Natural killer cell (primary cell): ENCODE measurements at regions not wholly inside any gene's neighbourhood (a gene's known extent, or its start where the extent isn't known, plus 50 kb on each side); places are given as distances from the start of the nearest gene placed in this dataset.

ENCODE experiments used
- ATAC-seq, 3 donors: fragments of 150-1000 bp in 2 of 3; fragments of 200-7000 bp in 1 of 3; cut with Tn5 transposase; 1 replicate in 1 of 3; 2 replicates in 2 of 3; pipeline ENCODE4 v1.10.0; 2021; ENCODE audit warnings: mild to moderate bottlenecking in 2 of 3, moderate library complexity in 2 of 3
- DNase-seq, 2 donors: peaks; one replicate each; pipeline versions ENCODE4 v3.0.0 to v3.0.0-alpha.2; 2013 to 2021; ENCODE audit warnings: mixed read lengths in 1 of 2
- H3K27ac ChIP-seq: one replicate; pipeline ENCODE4 v1.5.1; 2013; ENCODE audit warnings: mild to moderate bottlenecking, low read length
- H3K27me3 ChIP-seq: one replicate; pipeline ENCODE4 v1.6.1; 2013; ENCODE audit warnings: low read length; ENCODE audit not compliant: control insufficient read depth, insufficient read depth
- H3K36me3 ChIP-seq: one replicate; pipeline ENCODE4 v1.6.1; 2013; ENCODE audit warnings: low read length; ENCODE audit not compliant: control insufficient read depth, insufficient read depth
- H3K4me1 ChIP-seq: one replicate; pipeline ENCODE4 v1.6.1; 2013; ENCODE audit warnings: low read length; ENCODE audit not compliant: control insufficient read depth, insufficient read depth
- H3K4me3 ChIP-seq: one replicate; pipeline ENCODE4 v1.5.1; 2013; ENCODE audit warnings: low read length
- H3K9me3 ChIP-seq: one replicate; pipeline ENCODE4 v1.6.1; 2013; ENCODE audit warnings: low read length; ENCODE audit not compliant: control insufficient read depth, insufficient read depth
- H3K27ac Mint-ChIP-seq, 2 donors: one replicate each; pipeline ENCODE4 v1.8.0; 2022; ENCODE audit warnings: mild to moderate bottlenecking in 2 of 2, mixed read lengths in 2 of 2, moderate library complexity in 1 of 2
- H3K27me3 Mint-ChIP-seq, 2 donors: one replicate each; pipeline ENCODE4 v1.8.0; 2022; ENCODE audit warnings: low read depth in 2 of 2, mixed read lengths in 2 of 2
- H3K36me3 Mint-ChIP-seq: one replicate; pipeline ENCODE4 v1.8.0; 2022; ENCODE audit warnings: mixed read lengths
- H3K4me1 Mint-ChIP-seq, 2 donors: one replicate each; pipeline ENCODE4 v1.8.0; 2022; ENCODE audit warnings: mixed read lengths in 2 of 2
- H3K4me3 Mint-ChIP-seq: one replicate; pipeline ENCODE4 v1.8.0; 2022; ENCODE audit warnings: mild to moderate bottlenecking, moderate library complexity, mixed read lengths
- H3K9me3 Mint-ChIP-seq, 2 donors: one replicate each; pipeline ENCODE4 v1.8.0; 2022; ENCODE audit warnings: mixed read lengths in 2 of 2
- CTCF ChIP-seq: fragments of 200-600 bp; IDR thresholded peaks from one replicate; pipeline ENCODE4 v1.8.0; 2022; ENCODE audit warnings: antibody characterized with exemption
- WGBS: methylation state at CpG from one replicate; pipeline ENCODE4 v1.1.7; 2013; ENCODE audit warnings: missing lambda C conversion rate; ENCODE audit not compliant: insufficient coverage; 5-methylcytosine and 5-hydroxymethylcytosine counted together
- intact Hi-C: fragments of 100-400 bp; cut with micrococcal nuclease; formaldehyde crosslinking; loops from one replicate; pipeline ENCODE4 v1.14.2; 2022

- no peaks in the 10 kb centered on the region for H3K36me3 Mint-ChIP-seq
- Histone ChIP-seq H3K4me1 (no peaks in the 10 kb centered on the region), H3K36me3 (no peaks in the 10 kb centered on the region), H3K27ac (no peak overlapping the region), H3K9me3 (no peaks in the 10 kb centered on the region), H3K27me3 (no peaks in the 10 kb centered on the region), H3K4me3 (no peak overlapping the region)
- TF ChIP-seq CTCF = no peak
- 78% methylated on average over 3 of the region's 5 CpGs for WGBS
- peaks cover 11 to 13% of the 10 kb centered on the region in 2 donors for H3K27me3 Mint-ChIP-seq
- H3K4me3 Mint-ChIP-seq = no peak overlapping the region
- no peaks in the 10 kb centered on the region for H3K9me3 Mint-ChIP-seq
- no peak for ATAC-seq
- H3K4me1 Mint-ChIP-seq = no peaks in the 10 kb centered on the region
- intact Hi-C loops = no loop called here
- no peak for DNase-seq
- H3K27ac Mint-ChIP-seq = no peak overlapping the region
These were observed 61.0 kb upstream of the PELI2 start for GRCh38 chr14:56057071-56057741.

GRCh38 chr14:56057767-56058166 is 60.4 kb upstream of the PELI2 start:
- Histone ChIP-seq H3K9me3 (no peaks in the 10 kb centered on the region), H3K4me3 (no peak overlapping the region), H3K36me3 (no peaks in the 10 kb centered on the region), H3K4me1 (no peaks in the 10 kb centered on the region), H3K27ac (no peak overlapping the region), H3K27me3 (no peaks in the 10 kb centered on the region)
- H3K4me3 Mint-ChIP-seq = no peak overlapping the region
- H3K27ac Mint-ChIP-seq = no peak overlapping the region
- no peak for TF ChIP-seq CTCF
- intact Hi-C loops = no loop called here
- H3K9me3 Mint-ChIP-seq = no peaks in the 10 kb centered on the region
- H3K27me3 Mint-ChIP-seq = peaks cover 5 to 13% of the 10 kb centered on the region in 2 donors
- 63% methylated on average over 3 of the region's 5 CpGs for whole genome bisulfite sequencing
- no peaks in the 10 kb centered on the region for H3K4me1 Mint-ChIP-seq
- no peak for DNase-seq
- no peak for ATAC-seq
- no peaks in the 10 kb centered on the region for H3K36me3 Mint-ChIP-seq

- Histone ChIP-seq H3K36me3 (no peaks in the 10 kb centered on the region), H3K4me3 (no peak overlapping the region), H3K9me3 (no peaks in the 10 kb centered on the region), H3K4me1 (no peaks in the 10 kb centered on the region), H3K27ac (no peak overlapping the region), H3K27me3 (no peaks in the 10 kb centered on the region)
- H3K4me3 Mint-ChIP-seq = no peak overlapping the region
- no peaks in the 10 kb centered on the region for H3K36me3 Mint-ChIP-seq
- no peak overlapping the region for H3K27ac Mint-ChIP-seq
- DNase-seq (no peak), ATAC-seq (no peak)
- no peak for TF ChIP-seq CTCF
- no peaks in the 10 kb centered on the region for H3K9me3 Mint-ChIP-seq
- no peaks in the 10 kb centered on the region for H3K4me1 Mint-ChIP-seq
- 85% methylated on average over 4 of the region's 4 CpGs for WGBS
- intact Hi-C loops = no loop called here
- H3K27me3 Mint-ChIP-seq = peaks cover 0 to 13% of the 10 kb centered on the region in 2 donors
These were observed 59.2 kb upstream of the PELI2 start for GRCh38 chr14:56059054-56059453.

GRCh38 chr14:56061051-56061450 is 57.2 kb upstream of the PELI2 start:
- H3K27me3 Mint-ChIP-seq = peaks cover 0 to 16% of the 10 kb centered on the region in 2 donors

More at GRCh38 chr14:56061051-56061450, 57.2 kb upstream of the PELI2 start:
- intact Hi-C loops = no loop called here
- no peaks in the 10 kb centered on the region for H3K9me3 Mint-ChIP-seq
- no peak overlapping the region for H3K27ac Mint-ChIP-seq
- 88% methylated on average over 4 of the region's 4 CpGs for WGBS
- no peaks in the 10 kb centered on the region for H3K4me1 Mint-ChIP-seq
- DNase-seq (no peak), ATAC-seq (no peak)
- Histone ChIP-seq H3K27me3 (no peaks in the 10 kb centered on the region), H3K27ac (no peak overlapping the region), H3K9me3 (no peaks in the 10 kb centered on the region), H3K4me1 (no peaks in the 10 kb centered on the region), H3K36me3 (no peaks in the 10 kb centered on the region), H3K4me3 (no peak overlapping the region)
- no peak overlapping the region for H3K4me3 Mint-ChIP-seq
- TF ChIP-seq CTCF = no peak
- no peaks in the 10 kb centered on the region for H3K36me3 Mint-ChIP-seq
